Keratinocyte (primary cell): ENCODE measurements at regions not wholly inside any gene's neighbourhood (a gene's known extent, or its start where the extent isn't known, plus 50 kb on each side); places are given as distances from the start of the nearest gene placed in this dataset.

Experiments
- DNase-seq: peaks from one replicate; pipeline ENCODE4 v3.0.0-alpha.2; 2011; ENCODE audit warnings: low read depth, missing footprints, low spot score
- FAIRE-seq: peaks from 2 replicates; lab custom pipeline; 2011; peaks lifted over from hg19 to GRCh38; lab: Jason Lieb, UNC
- H2AFZ ChIP-seq: 2 replicates; pipeline ENCODE4 v1.6.0; 2012; ENCODE audit warnings: low read length, control low read depth, inconsistent platforms; ENCODE audit not compliant: control insufficient read depth
- H3K27ac ChIP-seq: 2 replicates; pipeline ENCODE4 v1.5.1; 2011; ENCODE audit warnings: low read length; ENCODE audit not compliant: control insufficient read depth, insufficient read depth
- H3K27me3 ChIP-seq: 3 replicates; pipeline ENCODE4 v1.6.0; 2011; ENCODE audit warnings: low read length; ENCODE audit not compliant: control insufficient read depth, insufficient read depth; ENCODE audit errors: extremely low read depth
- H3K36me3 ChIP-seq, 2 experiments: 2 replicates in 1 of 2; 3 replicates in 1 of 2; pipeline ENCODE4 v1.5.1; 2011; ENCODE audit warnings: low read length in 2 of 2, mild to moderate bottlenecking in 1 of 2; ENCODE audit not compliant: control insufficient read depth in 2 of 2, insufficient read depth in 2 of 2; ENCODE audit errors: extremely low read depth in 1 of 2
- H3K4me1 ChIP-seq: 3 replicates; pipeline ENCODE4 v1.5.1; 2011; ENCODE audit warnings: low read length; ENCODE audit not compliant: control insufficient read depth, insufficient read depth; ENCODE audit errors: extremely low read depth
- H3K4me2 ChIP-seq: 3 replicates; pipeline ENCODE4 v1.6.0; 2011; ENCODE audit warnings: low read depth, low read length; ENCODE audit not compliant: control insufficient read depth, insufficient read depth; ENCODE audit errors: extremely low read depth
- H3K4me3 ChIP-seq, 3 experiments: fragments of 200-600 bp in 1 of 3; sonication (generic) in 1 of 3; 2 replicates in 2 of 3; 3 replicates in 1 of 3; pipeline ENCODE4 v1.5.1; 2011 to 2016; ENCODE audit warnings: low read length in 3 of 3, mild to moderate bottlenecking in 3 of 3, control low read depth in 2 of 3, inconsistent platforms in 1 of 3, low read depth in 1 of 3, mixed read lengths in 1 of 3, mixed run types in 1 of 3, moderate library complexity in 1 of 3; ENCODE audit not compliant: control insufficient read depth in 2 of 3, insufficient read depth in 2 of 3; ENCODE audit errors: extremely low read depth in 1 of 3
- H3K79me2 ChIP-seq: 2 replicates; pipeline ENCODE4 v1.6.0; 2012; ENCODE audit warnings: low read length; ENCODE audit not compliant: control insufficient read depth, insufficient read depth
- H3K9ac ChIP-seq: 3 replicates; pipeline ENCODE4 v1.6.0; 2011; ENCODE audit warnings: low read length; ENCODE audit not compliant: control insufficient read depth, insufficient read depth; ENCODE audit errors: extremely low read depth
- H3K9me1 ChIP-seq: 3 replicates; pipeline ENCODE4 v1.6.0; 2011; ENCODE audit warnings: low read length; ENCODE audit not compliant: control insufficient read depth, insufficient read depth; ENCODE audit errors: extremely low read depth
- H3K9me3 ChIP-seq: 2 replicates; pipeline ENCODE4 v1.5.1; 2012; ENCODE audit warnings: low read depth, low read length; ENCODE audit not compliant: control insufficient read depth
- H4K20me1 ChIP-seq: 3 replicates; pipeline ENCODE4 v1.6.0; 2011; ENCODE audit warnings: low read length; ENCODE audit not compliant: control insufficient read depth, insufficient read depth; ENCODE audit errors: extremely low read depth
- CTCF ChIP-seq, 3 experiments: IDR thresholded peaks in 1 of 3; conservative IDR thresholded peaks in 1 of 3; optimal IDR thresholded peaks in 1 of 3; 2 replicates in 2 of 3; 3 replicates in 1 of 3; pipeline versions ENCODE3 to v1.5.1; 2011; ENCODE audit warnings: low read length in 3 of 3, mild to moderate bottlenecking in 3 of 3, moderate library complexity in 2 of 3, control low read depth in 1 of 3, inconsistent platforms in 1 of 3; ENCODE audit not compliant: insufficient read depth in 2 of 3; ENCODE audit errors: extremely low read depth in 1 of 3
- EZH2 ChIP-seq: IDR thresholded peaks from one replicate; pipeline ENCODE4 v1.6.1; 2012; ENCODE audit warnings: inconsistent platforms, mild to moderate bottlenecking, low read length, moderate library complexity
- dilution Hi-C: fragments of 300-500 bp; cut with MboI; formaldehyde crosslinking; loops from one replicate; pipeline ENCODE4 v1.7.0; 2020; ENCODE audit warnings: low sequenced_read_pairs; ENCODE audit not compliant: extremely low pct_ligation_motif_present

GRCh38 chr2:146173934-146174333 is 1654.0 kb upstream of the ZEB2 start:
- Histone ChIP-seq H2AFZ (no peak overlapping the region), H3K27me3 (no peaks in the 10 kb centered on the region), H3K4me3 (no peak overlapping the region), H4K20me1 (no peaks in the 10 kb centered on the region), H3K9me3 (no peaks in the 10 kb centered on the region), H3K4me1 (no peaks in the 10 kb centered on the region), H3K27ac (no peak overlapping the region), H3K9me1 (no peaks in the 10 kb centered on the region), H3K36me3 (no peaks in the 10 kb centered on the region), H3K9ac (no peak overlapping the region), H3K4me2 (no peak overlapping the region), H3K79me2 (no peaks in the 10 kb centered on the region)
- DNase-seq (no peak), FAIRE-seq (no peak)
- dilution Hi-C loops = no loop called here
- TF ChIP-seq EZH2 = no peak
- no peak for TF ChIP-seq CTCF (optimal IDR thresholded peaks at IDR 0.05 in 1 of 3, IDR thresholded peaks at IDR 0.05 in 1 of 3, conservative IDR thresholded peaks at IDR 0.05 in 1 of 3; ENCODE audit: extremely low read depth in 1 of 3, insufficient read depth in 2 of 3, low read length in 3 of 3)

- no peak for FAIRE-seq
Observed at GRCh38 chr2:146161256-146161882, 1641.5 kb upstream of the ZEB2 start.

More at GRCh38 chr2:146161256-146161882, 1641.5 kb upstream of the ZEB2 start:
- no peak overlapping the region for H2AFZ ChIP-seq
- no peak overlapping the region for H3K9ac ChIP-seq
- no peaks in the 10 kb centered on the region for H3K27me3 ChIP-seq
- dilution Hi-C loops = no loop called here
- no peak overlapping the region for H3K4me3 ChIP-seq
- no peaks in the 10 kb centered on the region for H3K79me2 ChIP-seq
- H3K36me3 ChIP-seq = no peaks in the 10 kb centered on the region
- no peak overlapping the region for H3K4me2 ChIP-seq
- H4K20me1 ChIP-seq = no peaks in the 10 kb centered on the region
- no peak overlapping the region for H3K27ac ChIP-seq
- no peaks in the 10 kb centered on the region for H3K9me1 ChIP-seq
- DNase-seq = no peak
- no peaks in the 10 kb centered on the region for H3K4me1 ChIP-seq
- TF ChIP-seq EZH2 (no peak), CTCF (optimal IDR thresholded peaks at IDR 0.05 in 1 of 3, IDR thresholded peaks at IDR 0.05 in 1 of 3, conservative IDR thresholded peaks at IDR 0.05 in 1 of 3; ENCODE audit: extremely low read depth in 1 of 3, insufficient read depth in 2 of 3, low read length in 3 of 3) (no peak)
- H3K9me3 ChIP-seq = no peaks in the 10 kb centered on the region
